MCF 10A (cell line): ENCODE measurements at regions not wholly inside any gene's neighbourhood (a gene's known extent, or its start where the extent isn't known, plus 50 kb on each side); places are given as distances from the start of the nearest gene placed in this dataset.

Experiments
- BruUV-seq: library from RNA; stranded (reverse); fragments of 400-500 nt; replicated peaks from 2 replicates; lab custom pipeline; 2021; lab: Mats Ljungman, UMichigan
- CTCF ChIA-PET: fragments of 300-600 bp; sonication (Branson Sonifier 250); formaldehyde crosslinking; extraction: SDS; loops from one replicate; lab custom pipeline; 2021; ENCODE audit warnings: antibody characterized with exemption, inconsistent platforms; lab: Yijun Ruan, JAX
- POLR2A ChIA-PET: fragments of 300-600, 350-650 bp; sonication (Branson Sonifier 250); formaldehyde crosslinking; extraction: SDS; loops from one replicate; lab custom pipeline; 2020; ENCODE audit warnings: antibody characterized with exemption, inconsistent platforms; lab: Yijun Ruan, JAX
- DNase-seq: peaks from one replicate; pipeline ENCODE4 v3.0.0-alpha.2; 2018; ENCODE audit not compliant: unreplicated experiment
- H3K27ac Mint-ChIP-seq: one replicate; pipeline ENCODE4 v1.8.0; 2022; ENCODE audit warnings: mild to moderate bottlenecking, low read depth, mixed read lengths; ENCODE audit not compliant: unreplicated experiment
- H3K27me3 Mint-ChIP-seq: one replicate; pipeline ENCODE4 v1.8.0; 2022; ENCODE audit warnings: mixed read lengths; ENCODE audit not compliant: insufficient read depth, unreplicated experiment
- H3K36me3 Mint-ChIP-seq: one replicate; pipeline ENCODE4 v1.8.0; 2022; ENCODE audit warnings: mild to moderate bottlenecking, moderate library complexity, mixed read lengths; ENCODE audit not compliant: insufficient read depth, unreplicated experiment
- H3K4me1 Mint-ChIP-seq: one replicate; pipeline ENCODE4 v1.8.0; 2022; ENCODE audit warnings: mixed read lengths; ENCODE audit not compliant: insufficient read depth, unreplicated experiment
- H3K4me3 Mint-ChIP-seq: one replicate; pipeline ENCODE4 v1.8.0; 2022; ENCODE audit warnings: mild to moderate bottlenecking, moderate library complexity, mixed read lengths; ENCODE audit not compliant: unreplicated experiment
- H3K9me3 Mint-ChIP-seq: one replicate; pipeline ENCODE4 v1.8.0; 2022; ENCODE audit warnings: mixed read lengths; ENCODE audit not compliant: unreplicated experiment
- CTCF ChIP-seq: fragments of 200-600 bp; IDR thresholded peaks from one replicate; pipeline ENCODE4 v1.8.0; 2022; ENCODE audit warnings: antibody characterized with exemption, mild to moderate bottlenecking; ENCODE audit not compliant: unreplicated experiment
- intact Hi-C: fragments of 100-400 bp; cut with micrococcal nuclease; formaldehyde crosslinking; loops from 2 replicates; pipeline ENCODE4 v1.14.1; 2022

DNA sequence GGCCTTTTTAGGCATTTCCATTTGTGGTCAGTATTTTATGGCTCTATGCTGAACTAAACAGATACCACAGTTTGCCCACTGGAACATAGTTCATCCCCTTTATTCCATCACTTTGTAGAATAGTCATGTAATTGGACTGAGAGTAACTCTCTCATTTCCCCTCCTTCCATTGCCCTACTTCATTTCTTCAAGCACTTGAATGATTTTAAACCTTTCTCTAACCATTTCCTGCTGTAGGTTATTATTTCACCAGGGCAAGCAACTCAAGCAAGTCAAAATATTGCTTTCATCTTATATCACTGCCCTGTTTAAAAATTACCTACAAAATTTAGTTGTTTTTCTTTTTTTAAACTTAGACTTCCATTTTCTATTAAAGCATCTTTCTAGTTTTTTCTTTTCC is 177.0 kb downstream of the RAP2B start:
- no peak for DNase-seq
- Mint-ChIP-seq H3K4me3 (no peak overlapping the region), H3K4me1 (no peaks in the 10 kb centered on the region), H3K9me3 (no peaks in the 10 kb centered on the region), H3K36me3 (no peaks in the 10 kb centered on the region), H3K27me3 (no peaks in the 10 kb centered on the region), H3K27ac (no peak overlapping the region)
- ChIA-PET CTCF (no interaction called here), POLR2A (no interaction called here)
- BruUV-seq = no TSS peak
- TF ChIP-seq CTCF = no peak
- intact Hi-C loops = loop anchor here (5.0 kb wide), 1 partner anchor 148 kb away; no protein-coding TSS in a partner anchor

DNA sequence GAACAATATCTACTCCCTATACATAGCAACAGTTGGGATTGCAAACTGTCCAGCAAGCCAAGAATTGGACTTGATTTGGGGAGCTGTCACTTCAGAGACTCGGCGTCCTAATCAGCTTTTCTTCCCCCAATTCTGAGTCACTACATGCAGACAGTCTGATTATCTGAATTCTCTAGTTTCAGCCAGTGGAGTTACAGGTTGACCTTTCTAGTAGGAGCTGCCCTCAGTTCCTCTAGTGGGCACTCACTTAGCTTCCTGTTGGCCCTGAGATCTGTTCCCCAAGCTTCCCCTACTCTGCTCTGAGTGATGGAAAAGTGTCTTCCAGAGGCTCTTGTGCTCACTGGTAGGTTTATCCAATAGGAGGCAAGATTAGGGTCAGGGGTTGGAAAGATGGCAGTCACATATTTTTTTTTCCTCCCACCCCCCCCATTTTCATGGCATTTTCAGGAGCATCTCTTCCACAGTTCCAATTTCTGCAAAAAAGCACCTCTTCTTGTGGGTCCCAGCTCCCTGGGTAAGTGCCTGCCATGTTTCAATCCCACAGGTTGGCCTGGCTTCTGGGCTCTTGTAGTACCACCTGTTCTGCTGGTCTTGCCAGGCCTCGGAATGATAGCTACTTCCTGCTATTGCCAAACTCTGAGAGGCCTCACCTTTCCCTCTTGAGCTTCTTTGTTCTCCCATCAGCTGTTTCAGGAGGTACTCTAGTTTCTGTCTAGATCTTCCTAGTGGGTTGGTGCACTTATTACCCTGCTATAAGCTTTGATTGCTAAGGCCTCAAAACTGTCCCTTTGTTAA is 182.2 kb downstream of the RAP2B start:
- Mint-ChIP-seq H3K4me3 (no peak overlapping the region), H3K36me3 (no peaks in the 10 kb centered on the region), H3K9me3 (no peaks in the 10 kb centered on the region), H3K4me1 (no peaks in the 10 kb centered on the region), H3K27me3 (no peaks in the 10 kb centered on the region), H3K27ac (no peak overlapping the region)
- no peak for TF ChIP-seq CTCF
- intact Hi-C loops = no loop called here
- ChIA-PET CTCF (interaction anchor here (0.7 kb wide), 1 partner anchor 382 kb away, joined by 3 read pairs; no protein-coding TSS in a partner anchor), POLR2A (interaction anchor here (0.7 to 1.0 kb wide), 2 partner anchors 15 to 18 kb away, joined by 3 read pairs; no protein-coding TSS in a partner anchor)
- no TSS peak for BruUV-seq
- DNase-seq = no peak

DNA sequence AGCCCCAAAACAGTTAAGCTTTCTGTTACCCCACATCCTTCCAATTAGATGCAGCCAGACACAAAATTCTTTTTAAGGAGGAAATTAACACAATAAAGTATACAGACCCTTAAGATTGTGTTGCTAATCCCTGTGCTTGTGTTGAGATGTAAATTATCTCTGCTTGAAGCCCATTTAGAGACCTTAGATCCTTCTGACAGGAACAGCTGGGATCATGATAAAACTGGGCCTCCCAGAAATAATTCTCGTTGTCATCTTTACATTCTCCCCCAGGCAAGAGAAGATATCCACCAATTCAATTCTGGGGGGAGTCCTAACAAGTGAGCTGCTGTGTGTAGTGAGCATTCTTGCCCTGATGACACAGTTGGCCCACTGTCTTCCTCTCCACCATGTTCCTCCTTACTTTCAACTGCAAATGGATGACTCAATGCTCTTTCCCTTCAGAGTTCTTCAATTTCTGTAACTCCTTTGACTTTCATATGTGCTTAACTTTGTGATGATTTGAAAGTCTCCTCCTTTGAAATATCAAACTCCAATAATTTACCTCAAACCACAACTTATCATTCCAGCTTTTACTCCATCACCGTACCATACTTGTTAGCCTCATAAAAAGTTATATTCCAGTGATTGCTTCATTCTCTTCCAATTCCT is 186.6 kb downstream of the RAP2B start:
- DNase-seq = no peak
- no peak for TF ChIP-seq CTCF
- Mint-ChIP-seq H3K36me3 (no peaks in the 10 kb centered on the region), H3K4me1 (peaks cover 7% of the 10 kb centered on the region), H3K9me3 (no peaks in the 10 kb centered on the region), H3K27ac (no peak overlapping the region), H3K27me3 (no peaks in the 10 kb centered on the region), H3K4me3 (no peak overlapping the region)
- intact Hi-C loops = no loop called here
- no TSS peak for BruUV-seq
- ChIA-PET CTCF (no interaction called here), POLR2A (interaction anchor here (1.0 to 1.3 kb wide), 2 partner anchors 39 to 56 kb away, joined by 3 to 6 read pairs; no protein-coding TSS in a partner anchor)

DNA sequence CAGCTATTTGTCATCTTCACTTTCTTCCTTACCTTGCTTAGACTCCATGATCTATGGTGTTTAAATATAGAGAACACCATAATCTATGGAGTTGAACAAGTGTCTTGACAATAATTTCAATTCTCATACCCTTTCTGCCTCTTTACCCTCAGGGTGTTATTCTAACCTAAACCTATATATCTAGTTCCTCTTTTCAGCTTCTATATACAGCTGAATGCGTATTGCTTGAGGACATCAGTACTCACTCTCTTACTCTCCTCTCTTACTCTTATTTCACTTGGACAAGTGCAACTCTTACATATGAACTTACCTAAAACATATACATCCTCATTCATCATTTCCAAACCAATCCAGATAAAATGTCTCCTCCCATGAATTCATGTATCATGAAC is 187.1 kb downstream of the RAP2B start:
- CTCF ChIA-PET = no interaction called here
- no TSS peak for BruUV-seq
- POLR2A ChIA-PET = interaction anchor here (0.7 to 1.3 kb wide), 4 partner anchors 38 to 675 kb away, joined by 3 to 6 read pairs (median 3); no protein-coding TSS in a partner anchor

More for the DNA sequence above, 187.1 kb downstream of the RAP2B start:
- no peaks in the 10 kb centered on the region for H3K27me3 Mint-ChIP-seq
- H3K4me3 Mint-ChIP-seq = no peak overlapping the region
- DNase-seq = no peak
- H3K9me3 Mint-ChIP-seq = no peaks in the 10 kb centered on the region
- intact Hi-C loops = no loop called here
- no peak for TF ChIP-seq CTCF
- no peaks in the 10 kb centered on the region for H3K36me3 Mint-ChIP-seq
- H3K4me1 Mint-ChIP-seq = peaks cover 7% of the 10 kb centered on the region
- H3K27ac Mint-ChIP-seq = no peak overlapping the region
